IMR-90 (cell line): ENCODE measurements at regions not wholly inside any gene's neighbourhood (a gene's known extent, or its start where the extent isn't known, plus 50 kb on each side); places are given as distances from the start of the nearest gene placed in this dataset.

Experiments used
- ATAC-seq: fragments of 200-7000 bp; cut with Tn5 transposase; 2 replicates; pipeline ENCODE4 v1.9.1; 2020; ENCODE audit warnings: low read depth, mild to moderate bottlenecking, moderate library complexity
- BruUV-seq: library from RNA; stranded (reverse); fragments of 400-500 nt; replicated peaks from 2 replicates; lab custom pipeline; 2021; lab: Mats Ljungman, UMichigan
- CTCF ChIA-PET: fragments of 300-600 bp; formaldehyde crosslinking; extraction: SDS; loops from one replicate; lab custom pipeline; 2021; ENCODE audit warnings: antibody characterized with exemption; lab: Yijun Ruan, JAX
- POLR2A ChIA-PET: fragments of 300-600 bp; sonication (Branson Sonifier 250); formaldehyde crosslinking; loops from one replicate; lab custom pipeline; 2022; ENCODE audit warnings: antibody characterized with exemption; ENCODE audit not compliant: unreplicated experiment; lab: Charles Lee
- DNase-seq: peaks from one replicate; pipeline ENCODE4 v3.0.0; 2013
- H2AFZ ChIP-seq: replicated peaks from 2 replicates; pipeline ENCODE3; 2013; ENCODE audit warnings: low read length, mild to moderate bottlenecking; ENCODE audit not compliant: poor library complexity
- H2AK5ac ChIP-seq: 2 replicates; pipeline ENCODE4 v1.6.1; 2013; ENCODE audit warnings: low read depth, low read length, inconsistent platforms
- H2AK9ac ChIP-seq: replicated peaks from 2 replicates; pipeline ENCODE3; 2013; ENCODE audit warnings: mild to moderate bottlenecking, low read depth, low read length, moderate library complexity; ENCODE audit not compliant: poor library complexity
- H2BK120ac ChIP-seq: 2 replicates; pipeline ENCODE4 v1.6.1; 2013; ENCODE audit warnings: low read depth, low read length, inconsistent platforms
- H2BK15ac ChIP-seq: 3 replicates; pipeline ENCODE4 v1.6.1; 2013; ENCODE audit warnings: low read depth, low read length, inconsistent platforms
- H2BK20ac ChIP-seq: 2 replicates; pipeline ENCODE4 v1.6.1; 2013; ENCODE audit warnings: low read depth, mild to moderate bottlenecking, inconsistent platforms, low read length, moderate library complexity
- H2BK5ac ChIP-seq: 2 replicates; pipeline ENCODE4 v1.6.1; 2013; ENCODE audit warnings: mild to moderate bottlenecking, low read depth, low read length, inconsistent platforms; ENCODE audit not compliant: poor library complexity, severe bottlenecking
- H3K14ac ChIP-seq: replicated peaks from 2 replicates; pipeline ENCODE4 v1.6.1; 2013; ENCODE audit warnings: low read depth, low read length, inconsistent platforms
- H3K18ac ChIP-seq: 2 replicates; pipeline ENCODE4 v1.6.1; 2013; ENCODE audit warnings: low read depth, low read length, control low read depth
- H3K23ac ChIP-seq: 2 replicates; pipeline ENCODE4 v1.6.1; 2013; ENCODE audit warnings: low read depth, low read length, inconsistent platforms
- H3K27ac ChIP-seq: 2 replicates; pipeline ENCODE4 v1.5.1; 2013; ENCODE audit warnings: mild to moderate bottlenecking, control low read depth, low read length; ENCODE audit not compliant: insufficient read depth
- H3K27me3 ChIP-seq: 2 replicates; pipeline ENCODE4 v1.6.1; 2013; ENCODE audit warnings: low read length; ENCODE audit not compliant: control insufficient read depth, insufficient read depth
- H3K36me3 ChIP-seq: 2 replicates; pipeline ENCODE4 v1.6.1; 2013; ENCODE audit warnings: low read length, mixed read lengths; ENCODE audit not compliant: control insufficient read depth, insufficient read depth
- H3K4ac ChIP-seq: 2 replicates; pipeline ENCODE4 v1.6.1; 2013; ENCODE audit warnings: low read depth, low read length, inconsistent platforms
- H3K4me1 ChIP-seq: 2 replicates; pipeline ENCODE4 v1.6.1; 2013; ENCODE audit warnings: low read length, mixed read lengths; ENCODE audit not compliant: control insufficient read depth, insufficient read depth
- H3K4me2 ChIP-seq: 2 replicates; pipeline ENCODE4 v1.6.1; 2013; ENCODE audit warnings: low read depth, mild to moderate bottlenecking, control low read depth, low read length, moderate library complexity
- H3K4me3 ChIP-seq: 2 replicates; pipeline ENCODE4 v1.5.1; 2013; ENCODE audit warnings: low read depth, mild to moderate bottlenecking, control low read depth, low read length, moderate library complexity; ENCODE audit not compliant: insufficient read depth
- H3K56ac ChIP-seq: 2 replicates; pipeline ENCODE4 v1.6.1; 2013; ENCODE audit warnings: low read length, inconsistent platforms; ENCODE audit not compliant: insufficient read depth; ENCODE audit errors: extremely low read depth
- H3K79me1 ChIP-seq, 2 experiments: 2 replicates each; pipeline ENCODE4 v1.6.1; 2013; ENCODE audit warnings: low read length in 2 of 2, inconsistent platforms in 1 of 2, low read depth in 1 of 2
- H3K9ac ChIP-seq: 2 replicates; pipeline ENCODE4 v1.6.1; 2013; ENCODE audit warnings: low read depth, low read length, control low read depth
- H3K9me1 ChIP-seq: 2 replicates; pipeline ENCODE4 v1.6.1; 2013; ENCODE audit warnings: low read length, inconsistent platforms; ENCODE audit not compliant: insufficient read depth
- H3K9me3 ChIP-seq: 2 replicates; pipeline ENCODE4 v1.6.1; 2013; ENCODE audit warnings: low read length; ENCODE audit not compliant: control insufficient read depth, insufficient read depth
- H4K20me1 ChIP-seq: 2 replicates; pipeline ENCODE4 v1.6.1; 2013; ENCODE audit warnings: low read length, inconsistent platforms; ENCODE audit not compliant: insufficient read depth
- H4K5ac ChIP-seq: 2 replicates; pipeline ENCODE4 v1.6.1; 2013; ENCODE audit warnings: mild to moderate bottlenecking, low read depth, low read length, control low read depth
- H4K8ac ChIP-seq, 2 experiments: 2 replicates each; pipeline ENCODE4 v1.6.1; 2013; ENCODE audit warnings: low read depth in 2 of 2, low read length in 2 of 2, control low read depth in 1 of 2, inconsistent platforms in 1 of 2
- H4K91ac ChIP-seq: 2 replicates; pipeline ENCODE4 v1.6.1; 2013; ENCODE audit warnings: low read depth, low read length, inconsistent platforms; ENCODE audit not compliant: insufficient read depth
- BHLHE40 ChIP-seq: fragments of 150-350 bp; IDR thresholded peaks from 2 replicates; pipeline ENCODE4 v1.6.1; 2016; ENCODE audit warnings: mild to moderate bottlenecking, low read depth, low read length
- MAZ ChIP-seq: IDR thresholded peaks from 2 replicates; pipeline ENCODE4 v1.6.1; 2012; ENCODE audit warnings: low read depth, mild to moderate bottlenecking, low read length, improper control_type of control experiment, moderate library complexity, borderline replicate concordance
- RCOR1 ChIP-seq: IDR thresholded peaks from 2 replicates; pipeline ENCODE4 v1.6.1; 2012; ENCODE audit warnings: mild to moderate bottlenecking, low read length, improper control_type of control experiment; ENCODE audit not compliant: insufficient replicate concordance
- WGBS, 2 experiments: methylation state at CpG; one replicate each; pipeline versions ENCODE4 v1.1.5 to v1.1.7; 2013; ENCODE audit warnings: missing lambda C conversion rate in 2 of 2; ENCODE audit not compliant: insufficient read length in 1 of 2; ENCODE audit errors: extremely low coverage in 2 of 2; 5-methylcytosine and 5-hydroxymethylcytosine counted together
- dilution Hi-C: fragments of 300-500 bp; cut with HindIII; formaldehyde crosslinking; loops from one replicate; pipeline ENCODE4 v1.14.3; 2018; ENCODE audit warnings: low sequenced_read_pairs; ENCODE audit not compliant: unreplicated experiment
- in situ Hi-C: fragments of 300-500 bp; cut with MboI; formaldehyde crosslinking; loops from 3 replicates; pipeline ENCODE4 v1.14.3; 2019; ENCODE audit warnings: low sequenced_read_pairs, inconsistent platforms, mixed read lengths
- intact Hi-C: fragments of 100-400 bp; cut with micrococcal nuclease; formaldehyde crosslinking; loops from 2 replicates; pipeline ENCODE4 v1.10.0; 2022

DNA sequence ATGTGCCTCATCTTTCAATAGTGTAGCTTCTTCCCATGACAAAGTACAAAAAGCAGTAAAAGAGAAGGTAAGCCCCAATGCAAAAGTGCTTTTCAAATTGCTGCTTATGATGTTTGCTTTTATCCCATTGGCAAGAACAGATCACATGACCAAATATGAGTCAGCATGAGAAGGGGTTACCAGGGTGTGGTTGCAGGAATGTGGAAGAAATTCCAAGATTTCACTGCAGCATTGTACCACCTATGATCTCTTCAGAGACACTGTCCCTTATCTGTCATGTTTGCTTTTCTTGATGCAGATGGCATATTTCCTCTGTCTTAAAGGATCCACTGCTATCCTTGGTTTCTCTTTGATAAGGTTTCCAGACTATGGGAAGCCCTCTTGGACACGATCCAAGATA is 1006.9 kb upstream of the PRMT6 start:
- no peak overlapping the region for H2AFZ ChIP-seq
- no TSS peak for BruUV-seq
- CTCF ChIA-PET = no interaction called here
- H4K5ac ChIP-seq = no peak overlapping the region
- DNase-seq (no peak), ATAC-seq (no peak)
- H3K79me1 ChIP-seq = no peaks in the 10 kb centered on the region
- dilution Hi-C loops = no loop called here
- TF ChIP-seq MAZ = no peak
- no peak for TF ChIP-seq BHLHE40
- no peak for TF ChIP-seq RCOR1
- no peak overlapping the region for H2AK9ac ChIP-seq
- H2BK20ac ChIP-seq = no peak overlapping the region
- in situ Hi-C loops = no loop called here
- H3K4me2 ChIP-seq = no peak overlapping the region
- H2BK120ac ChIP-seq = no peak overlapping the region
- no peak overlapping the region for H3K23ac ChIP-seq
- no peak overlapping the region for H3K9ac ChIP-seq
- H3K36me3 ChIP-seq = no peaks in the 10 kb centered on the region
- H4K20me1 ChIP-seq = no peaks in the 10 kb centered on the region
- no peak overlapping the region for H2BK15ac ChIP-seq
- H2AK5ac ChIP-seq = no peak overlapping the region
- H3K4me1 ChIP-seq = no peaks in the 10 kb centered on the region
- no peak overlapping the region for H3K27ac ChIP-seq
- peaks cover 4% of the 10 kb centered on the region; the same call in 1 of the 2 replicates for H3K9me3 ChIP-seq
- POLR2A ChIA-PET = no interaction called here
- no CpG with 5 or more reads among the region's 1 CpG for WGBS, 2 experiments
- no peak overlapping the region for H3K18ac ChIP-seq
- no peaks in the 10 kb centered on the region for H3K9me1 ChIP-seq
- intact Hi-C loops = no loop called here
- H2BK5ac ChIP-seq = no peak overlapping the region
- H3K56ac ChIP-seq = no peak overlapping the region
- H3K4ac ChIP-seq = no peak overlapping the region
- no peak overlapping the region for H3K14ac ChIP-seq
- H3K27me3 ChIP-seq = no peaks in the 10 kb centered on the region
- H4K8ac ChIP-seq = no peak overlapping the region
- H3K4me3 ChIP-seq = no peak overlapping the region
- H4K91ac ChIP-seq = no peak overlapping the region
